HG03045 (cell line): ENCODE measurements at regions not wholly inside any gene's neighbourhood (a gene's known extent, or its start where the extent isn't known, plus 50 kb on each side); places are given as distances from the start of the nearest gene placed in this dataset.

Experiments used
- ATAC-seq: cut with Tn5 transposase; IDR thresholded peaks from one replicate; pipeline ENCODE4 v1.9.1; 2021; ENCODE audit warnings: mild to moderate bottlenecking, moderate library complexity; ENCODE audit not compliant: unreplicated experiment

- no peak for ATAC-seq
These were observed 1141.8 kb downstream of the SLITRK1 start for GRCh38 chr13:82740442-82740841.

DNA sequence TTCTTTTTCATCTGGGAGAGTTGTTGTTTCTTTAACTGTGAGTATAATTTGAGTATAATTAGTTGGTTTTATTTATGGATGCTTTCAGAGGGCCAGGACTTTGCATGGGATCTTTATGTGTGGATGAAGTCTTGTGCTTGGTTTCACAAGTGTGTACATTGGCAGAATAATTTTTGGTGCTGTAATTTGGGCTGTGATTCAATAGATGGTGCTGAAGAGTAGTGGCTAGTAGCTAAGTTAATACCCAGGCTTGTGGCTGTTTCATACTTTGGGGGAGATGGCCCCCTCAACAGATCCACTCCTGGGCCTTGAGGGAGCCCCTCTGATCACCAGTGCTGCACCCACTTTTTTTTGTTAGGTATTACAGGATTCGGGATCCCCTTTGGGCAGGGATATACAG is 1142.4 kb downstream of the SLITRK1 start:
- ATAC-seq, result no peak

- ATAC-seq, result no peak
These were observed 1152.9 kb downstream of the SLITRK1 start for GRCh38 chr13:82729401-82729800.

- no peak for ATAC-seq
These were observed 1161.3 kb downstream of the SLITRK1 start for GRCh38 chr13:82720986-82721385.

DNA sequence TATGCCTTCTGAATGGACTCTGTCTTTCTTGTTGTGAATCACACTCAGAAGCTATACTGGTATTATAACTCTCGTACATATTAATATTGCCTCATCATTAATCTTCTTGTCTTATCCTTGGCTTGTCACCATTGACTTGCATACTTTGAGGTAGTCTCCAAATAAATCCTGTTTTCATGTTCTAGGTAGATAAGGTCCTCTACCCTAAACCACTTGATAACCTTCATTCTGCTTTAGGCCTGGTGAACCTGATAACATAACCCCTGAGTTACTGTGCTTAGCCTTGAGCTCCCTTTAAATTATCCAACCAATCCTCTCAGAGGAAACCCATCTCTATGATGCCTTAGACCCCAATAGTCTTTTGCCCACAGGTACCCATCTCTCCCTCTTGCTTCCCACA is 1162.3 kb downstream of the SLITRK1 start:
- no peak for ATAC-seq

GRCh38 chr13:82717249-82717648 is 1165.0 kb downstream of the SLITRK1 start:
- no peak for ATAC-seq

DNA sequence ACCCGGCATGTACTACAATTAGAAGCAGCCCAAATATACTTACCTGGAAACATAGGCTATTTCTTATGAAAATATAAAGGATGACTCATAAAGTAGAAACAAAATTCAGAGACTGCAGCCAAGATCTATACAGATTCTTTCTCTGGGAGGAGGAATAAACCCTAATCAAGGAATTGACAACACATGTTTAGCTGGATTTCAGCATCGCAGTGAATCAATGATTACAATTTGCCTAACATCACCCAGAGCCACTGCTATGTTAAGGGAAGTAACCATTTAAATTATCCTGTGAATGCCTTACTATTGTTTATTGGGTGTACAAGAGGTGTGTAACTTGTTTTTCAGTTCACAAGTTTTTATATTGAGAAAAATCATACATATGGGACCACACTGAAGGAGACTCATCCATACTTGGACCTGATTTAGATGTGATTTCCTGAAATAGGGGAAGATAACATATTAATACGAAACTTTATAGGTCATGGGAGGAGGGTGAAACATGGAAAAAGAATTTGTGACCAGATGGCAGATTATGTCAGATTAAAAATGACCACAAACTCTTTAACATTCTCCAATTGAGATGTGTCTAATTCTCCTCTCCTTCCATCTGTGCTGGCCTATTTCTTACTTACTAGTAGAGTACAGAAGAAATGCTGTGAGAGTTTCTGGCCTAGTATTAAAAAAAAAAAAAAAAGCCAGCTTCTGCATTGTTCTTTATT is 1168.4 kb downstream of the SLITRK1 start:
- ATAC-seq, result no peak

DNA sequence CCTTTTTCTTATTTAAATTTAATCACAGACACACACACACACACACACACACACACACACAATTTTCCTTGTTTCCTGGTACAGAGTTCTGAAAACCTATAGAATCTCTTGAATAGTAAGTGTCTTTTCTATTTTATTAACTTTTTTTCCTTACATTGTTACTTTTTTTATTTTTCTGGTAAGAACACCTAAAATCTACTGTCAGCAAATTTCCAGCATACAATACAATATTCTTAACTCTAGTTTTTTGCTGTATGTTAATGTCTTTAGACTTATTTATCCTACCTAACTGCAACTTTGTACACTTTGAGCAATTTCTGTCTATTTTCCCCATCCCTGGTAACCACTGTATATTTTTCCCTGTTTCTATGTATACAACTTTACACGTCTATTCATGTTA is 1179.8 kb downstream of the SLITRK1 start:
- ATAC-seq, result no peak

GRCh38 chr13:82701020-82701419 is 1181.3 kb downstream of the SLITRK1 start:
- no peak for ATAC-seq

GRCh38 chr13:82698941-82699340 is 1183.3 kb downstream of the SLITRK1 start:
- ATAC-seq, result no peak

- ATAC-seq, result no peak
These were observed 1183.9 kb downstream of the SLITRK1 start for GRCh38 chr13:82698383-82698782.

GRCh38 chr13:82693607-82694006 is 1188.7 kb downstream of the SLITRK1 start:
- ATAC-seq, result no peak

GRCh38 chr13:82688400-82688994 is 1193.8 kb downstream of the SLITRK1 start:
- ATAC-seq, result peak; percentile 78

DNA sequence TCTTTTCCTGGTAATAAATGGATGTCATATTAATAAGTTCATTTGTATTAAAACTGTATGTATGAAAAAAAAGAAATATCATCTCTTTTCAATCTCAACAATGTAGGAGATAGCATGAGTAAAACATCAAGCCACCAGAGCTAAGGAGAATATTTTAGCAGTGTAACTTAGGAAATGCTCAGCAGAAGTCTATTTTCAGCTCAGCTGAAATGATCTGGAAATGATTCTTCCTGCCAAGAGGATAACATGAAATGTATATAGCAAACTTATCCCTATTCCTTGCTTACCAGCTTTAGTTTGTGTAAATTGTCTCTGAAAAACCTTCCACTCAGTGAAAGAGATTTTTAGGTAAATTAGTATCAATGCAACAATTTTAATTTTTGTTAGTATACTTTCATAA is 1194.4 kb downstream of the SLITRK1 start:
- ATAC-seq, result no peak

- no peak for ATAC-seq
These were observed 1200.7 kb downstream of the SLITRK1 start for GRCh38 chr13:82681535-82681934.

DNA sequence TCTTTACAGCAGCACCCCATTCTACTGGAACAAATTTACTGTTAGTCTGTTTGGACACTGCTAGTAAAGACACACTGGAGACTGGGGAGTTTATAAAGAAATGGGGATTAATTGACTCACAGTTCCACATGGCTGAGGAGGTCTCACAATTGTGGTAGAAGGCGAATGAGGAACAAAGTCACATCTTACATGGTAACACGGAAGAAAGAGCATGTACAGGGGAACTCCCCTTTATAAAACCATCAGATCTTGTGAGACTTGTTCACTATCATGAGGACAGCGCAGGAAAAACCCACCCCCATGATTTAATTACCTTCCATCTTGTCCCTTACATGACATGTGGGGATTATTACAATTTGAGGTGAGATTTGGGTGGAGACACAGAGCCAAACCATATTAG is 1204.2 kb downstream of the SLITRK1 start:
- ATAC-seq, result no peak

DNA sequence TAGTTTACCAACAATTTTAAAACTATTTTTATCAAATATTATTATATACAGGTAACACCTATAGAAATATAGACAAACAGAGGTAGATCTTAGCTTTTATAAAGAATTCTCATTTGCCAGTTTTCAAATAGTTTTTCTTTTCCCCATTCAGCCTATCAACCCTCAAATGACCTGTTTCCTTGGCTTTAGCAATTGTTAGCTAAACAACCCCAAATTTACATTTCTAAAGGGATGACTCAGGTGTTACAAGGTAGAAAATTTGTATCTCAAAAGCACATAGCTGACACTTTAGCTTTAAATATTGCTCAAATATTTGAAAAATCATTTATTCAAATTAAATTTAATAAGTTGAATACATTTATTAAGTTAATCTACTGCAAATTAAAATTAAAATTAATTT is 1207.2 kb downstream of the SLITRK1 start:
- no peak for ATAC-seq

- no peak for ATAC-seq
These were observed 1207.7 kb downstream of the SLITRK1 start for GRCh38 chr13:82674546-82674945.

GRCh38 chr13:82672248-82672647 is 1210.0 kb downstream of the SLITRK1 start:
- no peak for ATAC-seq

DNA sequence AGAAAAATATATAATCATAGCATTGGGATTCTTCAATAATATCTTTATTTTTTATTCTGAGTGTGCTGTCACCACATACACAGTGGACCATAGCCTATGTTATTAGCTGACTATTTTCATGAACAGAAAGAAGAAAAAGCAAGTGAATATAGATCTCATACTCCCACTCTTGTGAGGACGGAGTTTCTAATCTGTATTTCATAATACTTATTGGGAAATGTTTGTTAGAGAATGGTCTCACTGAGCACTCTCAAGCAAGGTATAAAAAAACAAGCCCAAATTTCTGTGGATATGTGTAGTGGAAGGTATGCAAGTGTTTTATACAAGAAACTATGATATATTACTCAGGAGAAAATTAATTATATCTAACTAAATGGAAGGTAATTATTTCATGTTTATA is 1218.1 kb downstream of the SLITRK1 start:
- ATAC-seq, result no peak

DNA sequence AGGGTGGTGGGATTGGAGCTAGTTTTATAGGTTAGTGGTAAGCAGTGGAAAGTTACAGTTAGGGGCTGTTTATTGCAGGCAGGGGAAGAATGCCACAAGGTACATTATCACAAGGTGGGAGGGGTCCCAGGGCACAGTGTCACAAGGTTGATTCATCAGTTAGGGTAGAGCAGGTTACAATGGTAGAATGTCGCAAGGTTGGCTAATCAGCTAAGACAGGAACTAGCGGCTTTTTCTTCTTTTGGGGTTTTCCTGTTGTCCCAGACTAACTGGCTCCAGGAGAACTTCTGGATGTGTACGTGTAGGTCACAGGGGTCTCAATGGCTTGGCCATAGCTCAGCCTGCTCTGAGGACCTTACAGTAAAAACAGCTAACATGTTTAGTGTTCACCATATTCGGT is 1221.1 kb downstream of the SLITRK1 start:
- no peak for ATAC-seq

- no peak for ATAC-seq
These were observed 1223.5 kb downstream of the SLITRK1 start for GRCh38 chr13:82658811-82659210.

GRCh38 chr13:82657471-82657870 is 1224.8 kb downstream of the SLITRK1 start:
- no peak for ATAC-seq
